ENCODE measurements at regions not wholly inside any gene's neighbourhood (a gene's known extent, or its start where the extent isn't known, plus 50 kb on each side); places are given as distances from the start of the nearest gene placed in this dataset.

GRCh38 chr2:239752951-239753350 is 272.2 kb downstream of the NDUFA10 start:
- 0% methylated on average over 6 of the region's 13 CpGs for WGBS (ENCODE audit: insufficient coverage, low coverage, missing lambda C conversion rate)
- no peak overlapping the region for H2AFZ ChIP-seq (ENCODE audit: low read depth, low read length)
- no peaks in the 10 kb centered on the region for H3K79me2 ChIP-seq (ENCODE audit: control insufficient read depth, insufficient read depth, low read length)
- no peak for ATAC-seq
- peaks cover 0 to 38% of the 10 kb centered on the region in 2 experiments; a peak in 2 of 5 replicates for H3K27me3 ChIP-seq (ENCODE audit: control insufficient read depth in 2 of 2, insufficient read depth in 2 of 2, low read length in 2 of 2)
- H3K9me3 ChIP-seq (replicated peaks; ENCODE audit: control insufficient read depth, insufficient read depth, low read depth, low read length), result no peaks in the 10 kb centered on the region
- no peak for TF ChIP-seq ZNF644 (tag; IDR thresholded peaks at IDR 0.05; ENCODE audit: low read depth)
- no peak for TF ChIP-seq NR0B1 (IDR thresholded peaks at IDR 0.05; ENCODE audit: partially characterized antibody)
- TF ChIP-seq ZNF717 (CRISPR knock-in tag; IDR thresholded peaks at IDR 0.05), result no peak
- no peak for TF ChIP-seq ZKSCAN8 (CRISPR knock-in tag; IDR thresholded peaks at IDR 0.05)
- no peak for TF ChIP-seq ARHGAP35 (IDR thresholded peaks at IDR 0.05; ENCODE audit: partially characterized antibody)
- no peak for TF ChIP-seq HNRNPK (IDR thresholded peaks at IDR 0.05; ENCODE audit: low read depth, low read length, poor library complexity, severe bottlenecking)
- no peak for TF ChIP-seq GTF3C2 (IDR thresholded peaks at IDR 0.05; ENCODE audit: borderline replicate concordance, extremely low read depth, insufficient read length)
- no peak for TF ChIP-seq SMAD4 (CRISPR knock-in tag; conservative IDR thresholded peaks at IDR 0.05)
- no peak for TF ChIP-seq ZZZ3 (IDR thresholded peaks at IDR 0.05)
- no peak for TF ChIP-seq MXD1 (CRISPR knock-in tag; IDR thresholded peaks at IDR 0.05; ENCODE audit: borderline replicate concordance, poor library complexity, severe bottlenecking)
- TF ChIP-seq HNRNPH1 (optimal IDR thresholded peaks at IDR 0.05; ENCODE audit: low read depth, low read length), result no peak
- TF ChIP-seq TCF7L2 (IDR thresholded peaks at IDR 0.05; ENCODE audit: low read depth, low read length), result no peak
- no peak for TF ChIP-seq NCOR1 (IDR thresholded peaks at IDR 0.05)
- TF ChIP-seq TBL1XR1 (IDR thresholded peaks at IDR 0.05; ENCODE audit: low read length in 2 of 2), result no peak
- TF ChIP-seq ZNF347 (CRISPR knock-in tag; IDR thresholded peaks at IDR 0.05; ENCODE audit: low read depth), result no peak
- TF ChIP-seq STAT5A (IDR thresholded peaks at IDR 0.05; ENCODE audit: borderline replicate concordance, low read length), result no peak
- no peak for TF ChIP-seq SAFB (IDR thresholded peaks at IDR 0.05; ENCODE audit: borderline replicate concordance, low read depth, low read length)
- no peaks in the 10 kb centered on the region for H3K9me1 ChIP-seq (ENCODE audit: control insufficient read depth, insufficient read depth, low read length)
- ChIA-PET POLR2A (no interaction called here), CTCF (ENCODE audit: low intra/inter-chr PET ratio) (no interaction called here)
- no TSS peak for BruUV-seq (replicated peaks)
- no peaks in the 10 kb centered on the region; the same call in 1 of the 2 replicates for H4K20me1 ChIP-seq (replicated peaks; ENCODE audit: control insufficient read depth, insufficient read depth, low read length)
- no peak overlapping the region for H3K4me2 ChIP-seq (ENCODE audit: insufficient read depth, low read length)
- in situ Hi-C loops (cut with MboI), result no loop called here
- H3K36me3 ChIP-seq (ENCODE audit: control insufficient read depth, insufficient read depth, low read length), result no peaks in the 10 kb centered on the region
- DNase-seq (ENCODE audit: extremely low read depth in 1 of 4, low spot score in 3 of 4), result no peak
- H3K9ac ChIP-seq (ENCODE audit: insufficient read depth in 1 of 2, low read depth in 2 of 2, low read length in 2 of 2), result no peak overlapping the region
- no peak for FAIRE-seq
- no peak overlapping the region for H3K4me3 ChIP-seq
- H3K27ac ChIP-seq (ENCODE audit: extremely low read depth, low read depth, low read length), result no peak overlapping the region
- intact Hi-C loops (cut with micrococcal nuclease), result no loop called here
- H3K4me1 ChIP-seq (replicated peaks in 1 of 2; ENCODE audit: control insufficient read depth in 2 of 2, insufficient read depth in 2 of 2, low read length in 2 of 2), result no peaks in the 10 kb centered on the region; a peak in 1 of 5 replicates
